Upper lobe of right lung (tissue), 1 donor: ENCODE measurements at regions not wholly inside any gene's neighbourhood (a gene's known extent, or its start where the extent isn't known, plus 50 kb on each side); places are given as distances from the start of the nearest gene placed in this dataset.

ENCODE experiments used
- ATAC-seq: fragments of 200-7000 bp; cut with Tn5 transposase; one replicate; pipeline ENCODE4 v1.9.1; 2020; ENCODE audit warnings: mild to moderate bottlenecking, moderate library complexity
- DNase-seq: peaks from one replicate; pipeline ENCODE4 v3.0.0-alpha.2; 2020
- H3K27ac ChIP-seq: fragments of 200-600 bp; one replicate; pipeline ENCODE4 v1.8.0; 2022
- H3K27me3 ChIP-seq: fragments of 200-600 bp; one replicate; pipeline ENCODE4 v1.8.0; 2022; ENCODE audit warnings: mild to moderate bottlenecking
- H3K36me3 ChIP-seq: fragments of 200-600 bp; one replicate; pipeline ENCODE4 v1.8.0; 2022
- H3K4me1 ChIP-seq: fragments of 200-600 bp; one replicate; pipeline ENCODE4 v1.8.0; 2022
- H3K4me3 ChIP-seq: fragments of 200-600 bp; one replicate; pipeline ENCODE4 v1.8.0; 2022; ENCODE audit warnings: mild to moderate bottlenecking
- H3K9me3 ChIP-seq: fragments of 200-600 bp; one replicate; pipeline ENCODE4 v1.8.0; 2022
- CTCF ChIP-seq: fragments of 200-600 bp; IDR thresholded peaks from one replicate; pipeline ENCODE4 v1.8.0; 2022; ENCODE audit warnings: antibody characterized with exemption
- intact Hi-C: fragments of 100-400 bp; cut with DNase I; formaldehyde crosslinking; loops from one replicate; pipeline ENCODE4 v1.11.0; 2022
- donor health status: DM: no; HTN: yes; CAD: no; lungs with severe emphysema.

GRCh38 chr2:120599656-120600055 lies 136.0 kb upstream of the GLI2 start:
- peak; percentile 42 for DNase-seq
- no peaks in the 10 kb centered on the region for H3K36me3 ChIP-seq
- no peak for ATAC-seq
- H3K9me3 ChIP-seq: no peaks in the 10 kb centered on the region
- TF ChIP-seq CTCF: no peak
- H3K4me3 ChIP-seq: no peak overlapping the region
- H3K27ac ChIP-seq: no peak overlapping the region
- peaks cover 10% of the 10 kb centered on the region for H3K4me1 ChIP-seq
- H3K27me3 ChIP-seq: no peaks in the 10 kb centered on the region
- intact Hi-C loops: no loop called here

- Histone ChIP-seq H3K4me1 (peaks cover 6% of the 10 kb centered on the region), H3K9me3 (no peaks in the 10 kb centered on the region), H3K36me3 (no peaks in the 10 kb centered on the region), H3K27me3 (no peaks in the 10 kb centered on the region), H3K4me3 (no peak overlapping the region), H3K27ac (no peak overlapping the region)
- DNase-seq (peak; percentile 11), ATAC-seq (no peak)
- TF ChIP-seq CTCF: no peak
- intact Hi-C loops: no loop called here
Measured at GRCh38 chr2:120600335-120600734, 135.3 kb upstream of the GLI2 start.

GRCh38 chr2:120600786-120601185 lies 134.9 kb upstream of the GLI2 start:
- intact Hi-C loops: no loop called here
- no peak for TF ChIP-seq CTCF
- Histone ChIP-seq H3K27me3 (no peaks in the 10 kb centered on the region), H3K9me3 (no peaks in the 10 kb centered on the region), H3K36me3 (no peaks in the 10 kb centered on the region), H3K4me1 (peaks cover 6% of the 10 kb centered on the region), H3K27ac (no peak overlapping the region), H3K4me3 (no peak overlapping the region)
- DNase-seq: peak; percentile 27
- ATAC-seq: no peak

DNA sequence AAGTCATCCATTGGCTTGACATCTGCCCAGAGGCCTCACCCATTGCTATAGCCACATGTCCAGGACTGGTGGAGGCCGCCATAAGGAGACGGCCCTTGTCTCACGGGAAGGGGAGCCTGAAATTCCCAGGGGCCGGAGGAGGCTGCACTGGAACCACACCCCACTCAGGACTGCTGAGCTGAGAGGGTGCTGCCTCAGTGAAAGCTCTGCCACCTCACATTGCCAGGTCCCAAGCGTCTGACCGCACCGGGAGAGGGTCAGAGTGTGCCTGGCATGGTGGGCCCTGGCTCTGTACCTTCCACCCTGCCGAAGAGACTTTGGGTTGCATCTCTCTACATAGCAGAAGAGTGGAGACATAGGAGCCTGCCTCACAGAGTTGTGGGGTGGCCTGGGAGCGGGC lies 134.1 kb upstream of the GLI2 start:
- Histone ChIP-seq H3K4me3 (no peak overlapping the region), H3K4me1 (peaks cover 6% of the 10 kb centered on the region), H3K9me3 (no peaks in the 10 kb centered on the region), H3K36me3 (no peaks in the 10 kb centered on the region), H3K27me3 (no peaks in the 10 kb centered on the region), H3K27ac (no peak overlapping the region)
- peak; percentile 55 for DNase-seq
- TF ChIP-seq CTCF: no peak
- no peak for ATAC-seq
- intact Hi-C loops: no loop called here

DNA sequence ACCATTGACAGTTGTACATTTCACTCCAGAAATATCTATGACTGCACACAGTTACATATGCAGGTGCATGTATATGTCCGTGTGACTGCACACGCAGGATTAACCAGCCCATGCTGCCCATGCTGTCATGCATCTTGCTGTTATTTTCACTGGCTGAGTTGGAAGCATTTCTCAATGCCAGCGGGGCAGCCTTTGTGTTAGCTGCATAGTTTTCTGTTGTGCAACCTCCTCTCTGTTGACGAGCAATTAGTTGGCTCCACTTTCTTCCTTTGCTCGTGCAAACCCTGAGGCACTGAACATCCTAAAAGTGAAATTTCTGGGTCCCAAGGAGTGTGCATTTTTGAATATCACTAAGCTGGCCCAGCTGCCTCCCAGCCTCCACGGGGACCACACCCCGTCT lies 133.4 kb upstream of the GLI2 start:
- ATAC-seq (no peak), DNase-seq (peak; percentile 8)
- no peak for TF ChIP-seq CTCF
- Histone ChIP-seq H3K9me3 (no peaks in the 10 kb centered on the region), H3K27ac (no peak overlapping the region), H3K4me1 (peaks cover 5% of the 10 kb centered on the region), H3K27me3 (no peaks in the 10 kb centered on the region), H3K4me3 (no peak overlapping the region), H3K36me3 (no peaks in the 10 kb centered on the region)
- intact Hi-C loops: no loop called here

GRCh38 chr2:120604767-120605166 lies 130.9 kb upstream of the GLI2 start:
- H3K4me3 ChIP-seq: no peak overlapping the region
- no peaks in the 10 kb centered on the region for H3K4me1 ChIP-seq
- peak; percentile 51 for DNase-seq
- intact Hi-C loops: no loop called here
- H3K36me3 ChIP-seq: no peaks in the 10 kb centered on the region
- H3K9me3 ChIP-seq: no peaks in the 10 kb centered on the region
- no peaks in the 10 kb centered on the region for H3K27me3 ChIP-seq
- no peak overlapping the region for H3K27ac ChIP-seq
- no peak for TF ChIP-seq CTCF
- no peak for ATAC-seq
